BLaER1 treated with 17β-estradiol and CSF1 and Interleukin-3, amounts not matched to agents 10 nM and 100 nM (cell line): ENCODE measurements at regions not wholly inside any gene's neighbourhood (a gene's known extent, or its start where the extent isn't known, plus 50 kb on each side); places are given as distances from the start of the nearest gene placed in this dataset.
A peak's percentile ranks its signal among the peaks of the same experiment; 100 is the strongest.
"Not testable (repeated sequence)": the region's sequence is repeated elsewhere in the genome, so short reads cannot be mapped to it uniquely, and the experiment has no call there.

Source experiments
- H3K27ac ChIP-seq, 11 experiments: shearing (Covaris generic); formaldehyde crosslinking; 2 replicates each; pipeline ENCODE4 v1.8.1; 2022
- H3K27me3 ChIP-seq, 11 experiments: shearing (Covaris generic); formaldehyde crosslinking; 2 replicates each; pipeline ENCODE4 v1.8.1; 2022
- H3K36me3 ChIP-seq, 11 experiments: shearing (Covaris generic); formaldehyde crosslinking; 2 replicates each; pipeline ENCODE4 v1.8.1; 2022
- H3K4me1 ChIP-seq, 10 experiments: shearing (Covaris generic); formaldehyde crosslinking; 2 replicates each; pipeline ENCODE4 v1.8.1; 2022
- H3K4me2 ChIP-seq, 11 experiments: shearing (Covaris generic); formaldehyde crosslinking; 2 replicates each; pipeline ENCODE4 v1.8.1; 2022
- H3K4me3 ChIP-seq, 10 experiments: shearing (Covaris generic); formaldehyde crosslinking; 2 replicates each; pipeline ENCODE4 v1.8.1; 2022
- H3K9ac ChIP-seq, 11 experiments: shearing (Covaris generic); formaldehyde crosslinking; 2 replicates each; pipeline ENCODE4 v1.8.1; 2022
- H3K9me3 ChIP-seq, 11 experiments: shearing (Covaris generic); formaldehyde crosslinking; replicated peaks in 1 of 11; 2 replicates each; pipeline ENCODE4 v1.8.1; 2022
- H4K20me1 ChIP-seq, 11 experiments: shearing (Covaris generic); formaldehyde crosslinking; 2 replicates each; pipeline ENCODE4 v1.8.1; 2022
- Cebpa-rat ChIP-seq, 11 experiments: shearing (Covaris generic); IDR thresholded peaks; 2 replicates each; pipeline ENCODE4 v1.8.1; 2022

DNA sequence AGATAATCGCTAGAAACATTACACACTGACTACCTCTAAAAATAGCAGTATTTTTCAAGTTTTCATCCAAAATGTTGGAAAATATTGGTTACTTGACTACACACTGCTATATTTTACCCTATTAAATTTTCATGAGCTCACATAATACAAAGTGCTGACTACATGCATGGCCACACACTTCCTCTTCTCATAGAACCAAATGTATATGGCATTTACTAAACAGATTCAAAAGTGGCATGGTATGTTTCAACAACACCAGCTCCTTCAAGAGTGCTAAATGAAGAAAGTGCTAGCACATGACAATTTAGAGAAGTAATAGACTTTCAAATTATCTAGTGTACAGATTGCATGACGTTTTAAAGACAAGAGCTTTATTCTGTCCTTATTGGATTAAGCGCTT, 780.4 kb upstream of the SLITRK6 start:
- H3K27me3 ChIP-seq, result no peaks in the 10 kb centered on the region
- H3K27ac ChIP-seq, result no peak overlapping the region
- H3K9ac ChIP-seq, result no peak overlapping the region
- peaks cover 0 to 6% (median 0%) of the 10 kb centered on the region in 10 experiments; a peak in 2 of 20 replicates for H3K4me1 ChIP-seq
- H3K4me3 ChIP-seq, result no peak overlapping the region
- no peak for TF ChIP-seq Cebpa-rat (IDR thresholded peaks at IDR 0.05)
- peak overlapping the region in 1 of 11 experiments; percentile 11; a peak in 2 of 22 replicates for H3K4me2 ChIP-seq
- no peaks in the 10 kb centered on the region for H4K20me1 ChIP-seq
- H3K36me3 ChIP-seq, result no peaks in the 10 kb centered on the region
- H3K9me3 ChIP-seq, result 0 out of 22 replicates have a peak, but pooled peaks cover 0 to 3% (median 0%) of the 10 kb centered on the region in 11 experiments

DNA sequence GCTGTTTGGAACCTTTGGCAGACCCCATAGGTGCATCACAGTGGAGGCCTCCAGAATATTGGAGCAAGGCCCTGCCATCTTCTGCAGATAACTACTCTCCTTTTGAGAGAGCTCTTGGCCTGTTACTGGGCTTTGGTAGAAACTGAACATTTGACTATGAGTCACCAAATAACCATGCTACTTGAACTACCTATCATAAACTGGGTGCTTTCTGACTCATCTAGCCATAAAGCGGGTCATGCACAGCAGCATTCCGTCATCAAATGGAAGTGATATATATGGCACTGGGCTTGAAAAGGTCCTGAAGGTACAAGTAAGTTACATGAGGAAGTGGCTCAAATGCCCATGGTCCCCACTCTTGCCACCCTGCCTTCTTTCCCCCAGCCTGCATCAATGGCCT, 782.5 kb upstream of the SLITRK6 start:
- no peak overlapping the region for H3K27ac ChIP-seq
- H3K27me3 ChIP-seq, result no peaks in the 10 kb centered on the region
- no peak for TF ChIP-seq Cebpa-rat (IDR thresholded peaks at IDR 0.05)
- no peak overlapping the region for H3K9ac ChIP-seq
- H4K20me1 ChIP-seq, result no peaks in the 10 kb centered on the region
- H3K4me2 ChIP-seq, result no peak overlapping the region
- H3K36me3 ChIP-seq, result no peaks in the 10 kb centered on the region
- H3K9me3 ChIP-seq, result peaks cover 0 to 3% (median 0%) of the 10 kb centered on the region in 11 experiments; a peak in 1 of 22 replicates
- peaks cover 0 to 6% (median 0%) of the 10 kb centered on the region in 10 experiments; a peak in 2 of 20 replicates for H3K4me1 ChIP-seq
- no peak overlapping the region for H3K4me3 ChIP-seq

DNA sequence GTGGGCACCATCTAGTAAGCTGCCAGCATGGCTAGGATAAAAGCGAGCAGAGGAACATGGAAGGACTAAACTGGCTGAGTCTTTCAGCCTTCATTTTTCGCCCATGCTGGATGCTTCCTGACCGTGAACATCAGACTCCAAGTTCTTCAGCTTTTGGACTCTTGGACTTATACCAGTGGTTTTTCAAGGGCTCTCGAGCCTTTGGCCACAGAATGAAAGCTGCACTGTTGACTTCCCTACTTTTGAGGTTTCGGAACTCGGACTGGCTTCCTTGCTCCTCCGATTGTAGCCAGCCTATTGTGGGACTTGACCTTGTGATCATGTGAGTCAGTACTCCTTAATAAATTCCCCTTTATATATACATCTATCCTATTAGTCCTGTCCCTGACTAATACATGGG, 785.1 kb upstream of the SLITRK6 start:
- Histone ChIP-seq H3K27me3 (no peaks in the 10 kb centered on the region), H4K20me1 (no peaks in the 10 kb centered on the region)

DNA sequence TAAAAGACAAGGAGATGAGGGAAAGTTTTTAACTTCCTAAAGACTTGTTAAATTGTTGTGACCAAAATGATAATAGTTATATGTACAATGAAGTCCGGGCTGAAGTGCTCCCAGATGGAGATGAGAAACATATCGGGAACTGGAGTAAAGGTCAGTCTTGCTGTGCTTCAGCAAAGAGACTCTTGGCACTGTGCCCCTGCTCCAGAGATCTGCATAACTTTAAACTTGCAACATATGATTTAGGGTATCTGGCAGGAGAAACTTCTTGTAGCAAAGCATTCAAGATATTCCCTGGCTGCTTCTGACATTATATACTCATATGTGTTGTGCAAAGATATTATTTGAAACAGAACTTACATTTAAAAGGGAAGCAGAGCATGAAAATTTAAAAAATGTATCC, 786.6 kb upstream of the SLITRK6 start:
- Histone ChIP-seq H3K4me3 (no peak overlapping the region), H3K4me2 (no peak overlapping the region), H3K9me3 (peaks cover 0 to 3% (median 0%) of the 10 kb centered on the region in 11 experiments; a peak in 1 of 22 replicates), H3K36me3 (no peaks in the 10 kb centered on the region), H3K9ac (no peak overlapping the region), H3K27ac (no peak overlapping the region), H3K27me3 (no peaks in the 10 kb centered on the region), H3K4me1 (no peaks in the 10 kb centered on the region), H4K20me1 (no peaks in the 10 kb centered on the region)
- TF ChIP-seq Cebpa-rat (IDR thresholded peaks at IDR 0.05), result no peak

More for the DNA sequence above, 785.1 kb upstream of the SLITRK6 start:
- no peak for TF ChIP-seq Cebpa-rat (IDR thresholded peaks at IDR 0.05)
- no peaks in the 10 kb centered on the region for H3K36me3 ChIP-seq
- H3K4me2 ChIP-seq, result no peak overlapping the region
- H3K9me3 ChIP-seq, result peaks cover 0 to 3% (median 0%) of the 10 kb centered on the region in 11 experiments; a peak in 1 of 22 replicates
- no peak overlapping the region for H3K4me3 ChIP-seq
- peaks cover 0 to 6% (median 0%) of the 10 kb centered on the region in 10 experiments; a peak in 2 of 20 replicates for H3K4me1 ChIP-seq
- no peak overlapping the region for H3K9ac ChIP-seq
- no peak overlapping the region for H3K27ac ChIP-seq

DNA sequence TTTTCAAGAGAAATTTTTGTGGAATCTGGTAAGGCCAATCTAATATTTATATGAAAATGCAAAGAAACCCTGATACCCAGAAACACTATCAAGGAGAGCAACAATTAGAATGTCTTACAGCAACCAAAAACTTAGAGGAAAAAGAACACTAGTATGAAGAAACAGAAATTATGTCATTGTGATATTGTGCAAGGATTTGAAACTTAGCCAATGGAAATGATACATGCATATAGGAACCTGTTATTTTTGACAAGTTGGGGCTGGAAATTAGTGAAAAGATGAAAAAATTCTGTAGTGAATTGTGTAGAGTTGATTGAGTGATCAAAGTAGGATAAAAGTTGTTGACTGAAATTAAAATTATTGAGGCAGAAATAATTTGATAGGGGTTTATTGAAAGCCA, 792.6 kb upstream of the SLITRK6 start:
- Histone ChIP-seq H3K4me1 (no peaks in the 10 kb centered on the region), H4K20me1 (no peaks in the 10 kb centered on the region), H3K27ac (no peak overlapping the region), H3K36me3 (no peaks in the 10 kb centered on the region), H3K9ac (no peak overlapping the region), H3K4me3 (no peak overlapping the region), H3K9me3 (0 out of 22 replicates have a peak, but pooled peaks cover 0 to 3% (median 0%) of the 10 kb centered on the region in 11 experiments), H3K27me3 (no peaks in the 10 kb centered on the region), H3K4me2 (no peak overlapping the region)
- no peak for TF ChIP-seq Cebpa-rat (IDR thresholded peaks at IDR 0.05)

DNA sequence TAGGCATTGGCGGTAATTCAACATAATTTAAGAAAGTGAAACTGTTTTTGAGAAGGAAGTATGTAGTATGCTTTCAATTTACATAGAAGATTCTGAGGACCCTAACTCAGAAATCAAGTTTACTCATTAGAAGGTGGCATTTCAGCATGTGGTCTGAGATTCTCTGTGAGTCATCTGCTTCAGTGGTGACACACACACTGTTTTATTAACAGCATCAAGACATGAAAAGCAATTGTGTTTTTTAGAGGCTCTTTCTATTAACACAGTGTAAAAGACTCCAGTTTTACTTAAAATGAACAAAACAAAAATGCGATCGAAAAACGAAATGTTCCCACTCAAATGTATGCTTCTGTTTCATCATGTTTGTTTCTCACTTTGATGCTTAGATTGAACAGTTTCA, 802.1 kb upstream of the SLITRK6 start:
- H3K27me3 ChIP-seq, result no peaks in the 10 kb centered on the region
- no peaks in the 10 kb centered on the region for H3K4me1 ChIP-seq
- no peak for TF ChIP-seq Cebpa-rat (IDR thresholded peaks at IDR 0.05)
- H3K27ac ChIP-seq, result no peak overlapping the region
- H3K4me2 ChIP-seq, result no peak overlapping the region
- no peaks in the 10 kb centered on the region for H4K20me1 ChIP-seq
- H3K9me3 ChIP-seq, result no peaks in the 10 kb centered on the region
- H3K4me3 ChIP-seq, result no peak overlapping the region
- no peak overlapping the region for H3K9ac ChIP-seq
- no peaks in the 10 kb centered on the region for H3K36me3 ChIP-seq

DNA sequence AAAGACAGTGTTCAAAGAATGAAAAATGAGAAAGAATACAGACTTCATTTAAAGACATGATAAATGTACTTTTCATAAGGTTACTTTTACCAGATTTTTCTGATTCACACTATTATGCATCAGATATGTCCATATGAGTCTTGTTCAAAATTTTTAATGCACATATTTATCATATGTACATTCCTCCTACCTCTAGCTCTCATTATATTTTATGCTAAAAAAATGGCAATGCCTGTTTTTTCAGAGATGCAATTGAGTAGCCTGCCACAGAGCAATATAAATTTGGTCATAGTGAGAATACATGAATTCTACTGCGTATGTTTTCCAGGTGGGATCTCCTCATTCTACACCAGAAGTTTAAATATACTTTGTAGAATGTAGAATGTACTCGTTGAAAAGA, 807.0 kb upstream of the SLITRK6 start:
- H3K36me3 ChIP-seq, result no peaks in the 10 kb centered on the region
- no peak for TF ChIP-seq Cebpa-rat (IDR thresholded peaks at IDR 0.05)
- H3K9me3 ChIP-seq, result 0 out of 22 replicates have a peak, but pooled peaks cover 0 to 6% (median 0%) of the 10 kb centered on the region in 11 experiments
- H3K4me1 ChIP-seq, result no peaks in the 10 kb centered on the region
- H4K20me1 ChIP-seq, result no peaks in the 10 kb centered on the region
- no peaks in the 10 kb centered on the region for H3K27me3 ChIP-seq
- no peak overlapping the region for H3K4me2 ChIP-seq
- H3K27ac ChIP-seq, result no peak overlapping the region
- no peak overlapping the region for H3K9ac ChIP-seq
- no peak overlapping the region for H3K4me3 ChIP-seq

DNA sequence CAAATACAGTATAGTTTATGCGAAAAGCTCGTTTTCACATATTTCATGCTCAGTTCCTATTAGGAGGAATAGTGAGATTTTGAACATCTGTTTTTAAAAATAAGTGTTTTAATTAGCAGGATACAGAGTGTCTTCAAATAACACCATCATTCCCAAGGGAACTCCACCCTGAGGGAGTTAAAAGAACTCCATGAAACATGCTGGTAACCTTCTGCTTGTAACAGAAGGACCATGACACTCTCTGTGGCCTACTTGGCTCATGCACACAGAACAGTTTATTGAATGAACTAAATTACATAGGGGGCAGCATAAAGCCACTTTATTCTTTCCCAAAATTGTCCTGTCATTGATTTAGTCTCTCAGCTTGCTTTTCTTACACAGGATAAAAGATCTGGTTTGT, 809.5 kb upstream of the SLITRK6 start:
- H4K20me1 ChIP-seq, result no peaks in the 10 kb centered on the region
- H3K9me3 ChIP-seq, result 0 out of 22 replicates have a peak, but pooled peaks cover 0 to 6% (median 0%) of the 10 kb centered on the region in 11 experiments
- no peaks in the 10 kb centered on the region for H3K27me3 ChIP-seq
- no peak overlapping the region for H3K27ac ChIP-seq
- H3K9ac ChIP-seq, result no peak overlapping the region
- H3K4me3 ChIP-seq, result no peak overlapping the region
- no peaks in the 10 kb centered on the region for H3K4me1 ChIP-seq
- H3K36me3 ChIP-seq, result no peaks in the 10 kb centered on the region
- no peak for TF ChIP-seq Cebpa-rat (IDR thresholded peaks at IDR 0.05)
- H3K4me2 ChIP-seq, result no peak overlapping the region

DNA sequence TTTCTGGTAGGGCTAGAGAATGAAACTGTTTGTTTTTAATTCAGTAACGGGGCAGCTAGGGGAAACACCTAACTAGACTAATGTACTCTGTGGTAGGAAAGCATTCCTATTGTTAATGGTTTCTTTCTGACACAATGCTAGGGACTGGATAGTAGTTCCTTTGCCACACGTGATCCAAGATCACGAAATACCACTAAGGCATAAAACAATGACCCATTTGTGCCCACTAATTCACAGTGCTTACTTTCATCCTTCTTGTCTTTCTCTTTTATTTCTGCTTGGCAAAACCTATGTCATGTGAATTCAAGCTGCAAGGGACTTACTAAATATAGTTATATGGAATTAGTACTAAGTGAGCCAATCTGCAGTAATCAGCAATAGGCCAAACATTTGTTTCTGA, 834.1 kb upstream of the SLITRK6 start:
- TF ChIP-seq Cebpa-rat (IDR thresholded peaks at IDR 0.05), result no peak
- Histone ChIP-seq H4K20me1 (no peaks in the 10 kb centered on the region), H3K4me2 (no peak overlapping the region), H3K27me3 (no peaks in the 10 kb centered on the region), H3K4me3 (no peak overlapping the region), H3K9ac (no peak overlapping the region), H3K36me3 (no peaks in the 10 kb centered on the region), H3K9me3 (no peaks in the 10 kb centered on the region), H3K4me1 (no peaks in the 10 kb centered on the region), H3K27ac (no peak overlapping the region)

DNA sequence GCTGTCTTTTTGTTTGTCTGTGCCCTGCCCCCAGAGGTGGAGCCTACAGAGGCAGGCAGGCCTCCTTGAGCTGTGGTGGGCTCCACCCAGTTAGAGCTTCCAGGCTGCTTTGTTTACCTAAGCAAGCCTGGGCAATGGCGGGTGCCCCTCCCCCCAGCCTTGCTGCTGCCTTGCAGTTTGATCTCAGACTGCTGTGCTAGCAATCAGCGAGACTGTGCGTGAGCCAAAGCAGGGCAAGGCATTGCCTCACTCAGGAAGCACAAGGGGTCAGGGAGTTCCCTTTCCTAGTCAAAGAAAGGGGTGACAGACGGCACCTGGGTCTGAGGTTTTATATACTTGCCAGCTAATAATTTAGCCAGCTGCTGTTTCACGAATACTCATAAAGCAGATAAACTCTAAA, 852.0 kb upstream of the SLITRK6 start:
- not testable (repeated sequence) for H4K20me1 ChIP-seq, H3K4me1 ChIP-seq, H3K4me3 ChIP-seq, H3K36me3 ChIP-seq, H3K9ac ChIP-seq, H3K27me3 ChIP-seq, H3K9me3 ChIP-seq, H3K4me2 ChIP-seq, H3K27ac ChIP-seq
